ENCODE measurements at regions not wholly inside any gene's neighbourhood (a gene's known extent, or its start where the extent isn't known, plus 50 kb on each side); places are given as distances from the start of the nearest gene placed in this dataset.

DNA sequence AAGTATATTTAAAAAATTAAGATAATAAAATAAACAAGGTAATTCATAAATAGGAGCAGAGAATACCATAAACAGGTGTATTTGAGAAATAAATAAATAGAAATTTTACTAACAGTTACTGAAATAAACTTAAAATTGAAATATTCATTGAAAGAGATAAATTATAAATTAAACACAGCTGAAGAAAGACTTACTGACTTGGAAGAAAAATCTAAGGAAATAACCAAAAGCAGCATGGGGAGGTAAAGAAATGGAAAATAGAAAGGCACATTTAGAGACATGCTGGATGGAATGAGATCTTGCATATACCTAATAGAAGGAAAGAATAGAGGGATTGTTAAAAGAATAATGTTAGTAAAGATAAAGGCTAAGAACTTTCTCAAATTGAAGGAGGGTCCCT, 96.3 kb downstream of the SOX11 start:
- no peak for DNase-seq (ENCODE audit: low read depth)
- TF ChIP-seq, protein P1, sequence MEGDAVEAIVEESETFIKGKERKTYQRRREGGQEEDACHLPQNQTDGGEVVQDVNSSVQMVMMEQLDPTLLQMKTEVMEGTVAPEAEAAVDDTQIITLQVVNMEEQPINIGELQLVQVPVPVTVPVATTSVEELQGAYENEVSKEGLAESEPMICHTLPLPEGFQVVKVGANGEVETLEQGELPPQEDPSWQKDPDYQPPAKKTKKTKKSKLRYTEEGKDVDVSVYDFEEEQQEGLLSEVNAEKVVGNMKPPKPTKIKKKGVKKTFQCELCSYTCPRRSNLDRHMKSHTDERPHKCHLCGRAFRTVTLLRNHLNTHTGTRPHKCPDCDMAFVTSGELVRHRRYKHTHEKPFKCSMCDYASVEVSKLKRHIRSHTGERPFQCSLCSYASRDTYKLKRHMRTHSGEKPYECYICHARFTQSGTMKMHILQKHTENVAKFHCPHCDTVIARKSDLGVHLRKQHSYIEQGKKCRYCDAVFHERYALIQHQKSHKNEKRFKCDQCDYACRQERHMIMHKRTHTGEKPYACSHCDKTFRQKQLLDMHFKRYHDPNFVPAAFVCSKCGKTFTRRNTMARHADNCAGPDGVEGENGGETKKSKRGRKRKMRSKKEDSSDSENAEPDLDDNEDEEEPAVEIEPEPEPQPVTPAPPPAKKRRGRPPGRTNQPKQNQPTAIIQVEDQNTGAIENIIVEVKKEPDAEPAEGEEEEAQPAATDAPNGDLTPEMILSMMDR (IDR thresholded peaks at IDR 0.05; ENCODE audit: low read depth, low read length): no peak
- TF ChIP-seq POLR2A (IDR thresholded peaks at IDR 0.05; ENCODE audit: extremely low read depth, insufficient read length): no peak
- TF ChIP-seq, protein P2, sequence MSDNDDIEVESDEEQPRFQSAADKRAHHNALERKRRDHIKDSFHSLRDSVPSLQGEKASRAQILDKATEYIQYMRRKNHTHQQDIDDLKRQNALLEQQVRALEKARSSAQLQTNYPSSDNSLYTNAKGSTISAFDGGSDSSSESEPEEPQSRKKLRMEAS (IDR thresholded peaks at IDR 0.05; ENCODE audit: low read depth, low read length): no peak
- no peak overlapping the region for H3K4me3 ChIP-seq (ENCODE audit: low read depth, low read length)

DNA sequence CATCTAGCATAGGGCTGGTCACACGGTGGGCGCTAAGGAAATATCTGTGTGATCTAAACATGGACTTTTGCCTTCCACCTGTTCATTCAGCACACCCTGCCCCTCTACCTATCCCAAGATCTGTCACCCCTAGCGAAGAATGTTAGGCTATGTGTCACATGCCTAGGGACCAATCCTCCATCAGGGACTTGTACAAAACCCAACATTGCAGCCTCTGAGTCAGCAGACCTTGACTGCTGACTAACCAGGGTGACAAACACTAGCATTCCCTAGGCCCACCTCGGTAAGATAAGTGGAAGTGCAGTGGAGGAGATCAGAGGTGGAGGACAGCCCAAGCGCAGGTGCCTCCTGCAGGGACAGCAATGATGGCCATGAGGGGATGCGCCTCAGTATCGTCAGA, 99.2 kb downstream of the SOX11 start:
- TF ChIP-seq, protein P2 (IDR thresholded peaks at IDR 0.05; ENCODE audit: low read depth, low read length): no peak
- no peak for TF ChIP-seq POLR2A (IDR thresholded peaks at IDR 0.05; ENCODE audit: extremely low read depth, insufficient read length)
- TF ChIP-seq, protein P1 (IDR thresholded peaks at IDR 0.05; ENCODE audit: low read depth, low read length): no peak
- no peak for TF ChIP-seq MYC (IDR thresholded peaks at IDR 0.05; ENCODE audit: low read depth, low read length)
- DNase-seq (ENCODE audit: low read depth): no peak

DNA sequence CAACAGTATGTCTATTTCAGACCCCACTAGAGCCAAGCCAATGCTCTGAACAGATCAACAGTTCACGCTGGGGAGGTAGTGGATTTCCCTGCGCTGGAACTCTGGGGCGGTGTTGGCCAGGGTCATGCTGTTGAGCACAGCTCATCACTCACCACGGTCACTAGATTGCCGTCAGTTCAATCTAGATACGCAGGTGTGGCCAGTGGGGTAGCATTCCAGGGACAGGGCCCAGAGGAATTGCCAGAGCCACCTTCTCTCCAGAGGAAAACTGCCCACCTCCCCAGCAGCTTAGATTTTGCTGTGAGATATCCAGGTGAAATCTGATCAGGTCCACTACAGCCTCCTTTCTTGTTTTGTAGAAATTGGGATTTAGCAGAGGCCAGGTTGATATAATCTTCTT, 101.8 kb downstream of the SOX11 start:
- no peak overlapping the region for H3K4me3 ChIP-seq (ENCODE audit: low read depth, low read length)

More for the DNA sequence above, 99.2 kb downstream of the SOX11 start:
- H3K4me3 ChIP-seq (ENCODE audit: low read depth, low read length): no peak overlapping the region

DNA sequence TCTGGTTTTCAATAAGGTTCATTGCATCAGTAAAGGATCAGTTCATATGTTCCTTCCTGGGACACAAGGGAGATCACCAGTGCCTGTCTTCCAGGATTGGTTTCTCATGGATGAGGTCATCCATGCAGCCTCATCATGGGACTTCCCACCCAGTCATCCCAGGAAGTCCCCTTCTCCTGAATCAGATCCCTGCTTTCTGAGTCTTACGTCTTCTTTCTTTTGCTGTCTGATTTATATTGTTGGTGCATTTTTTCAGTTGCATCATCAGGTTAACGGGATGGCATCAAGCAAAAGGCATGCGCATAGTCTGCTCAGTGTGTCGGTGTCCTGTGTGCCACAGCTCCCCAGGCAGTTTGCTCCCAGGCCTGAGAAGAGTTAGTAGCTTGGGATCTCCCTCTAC, 105.9 kb downstream of the SOX11 start:
- DNase-seq (ENCODE audit: low read depth): no peak
- TF ChIP-seq POLR2A (IDR thresholded peaks at IDR 0.05; ENCODE audit: extremely low read depth, insufficient read length): no peak
- no peak overlapping the region for H3K4me3 ChIP-seq (ENCODE audit: low read depth, low read length)

More for the DNA sequence above, 101.8 kb downstream of the SOX11 start:
- no peak for DNase-seq (ENCODE audit: low read depth)
- TF ChIP-seq MYC (IDR thresholded peaks at IDR 0.05; ENCODE audit: low read depth, low read length): no peak
- no peak for TF ChIP-seq POLR2A (IDR thresholded peaks at IDR 0.05; ENCODE audit: extremely low read depth, insufficient read length)
- TF ChIP-seq, protein P2 (IDR thresholded peaks at IDR 0.05; ENCODE audit: low read depth, low read length): no peak
- TF ChIP-seq, protein P1 (IDR thresholded peaks at IDR 0.05; ENCODE audit: low read depth, low read length): no peak

DNA sequence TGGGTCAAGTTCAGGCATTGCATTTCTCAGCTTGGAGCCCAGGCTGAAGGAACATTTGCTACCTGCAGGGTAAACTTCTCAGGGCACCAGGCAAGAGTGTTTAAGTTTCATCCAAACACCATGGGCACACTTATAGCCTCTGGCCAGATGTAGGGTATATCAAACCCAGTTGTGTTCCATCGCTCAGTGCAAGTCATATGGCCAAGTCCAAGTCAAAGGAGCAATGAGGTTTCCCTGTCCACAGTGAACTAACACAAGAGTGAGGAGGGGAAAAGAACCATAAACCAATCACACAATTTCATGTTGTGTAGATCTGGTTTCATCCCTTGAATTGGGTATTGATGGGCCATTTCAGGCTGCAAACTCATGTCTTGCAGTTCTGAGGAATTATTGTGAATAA, 107.2 kb downstream of the SOX11 start:
- H3K4me3 ChIP-seq (ENCODE audit: low read depth, low read length): no peak overlapping the region
- DNase-seq (ENCODE audit: low read depth): no peak
- TF ChIP-seq, protein P2 (IDR thresholded peaks at IDR 0.05; ENCODE audit: low read depth, low read length): no peak
- TF ChIP-seq POLR2A (IDR thresholded peaks at IDR 0.05; ENCODE audit: extremely low read depth, insufficient read length): no peak

DNA sequence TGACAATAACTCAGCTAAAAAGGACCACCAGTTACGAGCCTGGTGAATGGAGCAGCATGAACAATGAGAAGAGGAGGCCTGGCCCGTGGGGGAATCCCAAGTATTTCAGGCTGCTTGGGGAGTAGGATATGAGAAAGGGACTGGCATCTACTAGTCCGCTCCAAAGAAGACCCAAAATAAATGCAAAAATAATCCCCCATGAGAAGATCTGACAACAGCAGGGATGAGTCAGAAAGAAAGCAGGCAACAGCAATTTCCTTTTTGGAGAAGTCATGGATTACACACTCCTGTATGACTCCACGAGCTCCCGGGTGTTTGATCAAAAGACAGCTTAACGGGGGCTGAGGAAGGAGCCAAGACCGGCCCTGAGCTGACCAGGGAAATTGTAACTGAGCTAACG, 111.4 kb downstream of the SOX11 start:
- TF ChIP-seq, protein P2 (IDR thresholded peaks at IDR 0.05; ENCODE audit: low read depth, low read length): no peak
- TF ChIP-seq MYC (IDR thresholded peaks at IDR 0.05; ENCODE audit: low read depth, low read length) (no peak), POLR2A (IDR thresholded peaks at IDR 0.05; ENCODE audit: extremely low read depth, insufficient read length) (no peak)
- TF ChIP-seq, protein P1 (IDR thresholded peaks at IDR 0.05; ENCODE audit: low read depth, low read length): no peak
- H3K4me3 ChIP-seq (ENCODE audit: low read depth, low read length): no peak overlapping the region
- no peak for DNase-seq (ENCODE audit: low read depth)

DNA sequence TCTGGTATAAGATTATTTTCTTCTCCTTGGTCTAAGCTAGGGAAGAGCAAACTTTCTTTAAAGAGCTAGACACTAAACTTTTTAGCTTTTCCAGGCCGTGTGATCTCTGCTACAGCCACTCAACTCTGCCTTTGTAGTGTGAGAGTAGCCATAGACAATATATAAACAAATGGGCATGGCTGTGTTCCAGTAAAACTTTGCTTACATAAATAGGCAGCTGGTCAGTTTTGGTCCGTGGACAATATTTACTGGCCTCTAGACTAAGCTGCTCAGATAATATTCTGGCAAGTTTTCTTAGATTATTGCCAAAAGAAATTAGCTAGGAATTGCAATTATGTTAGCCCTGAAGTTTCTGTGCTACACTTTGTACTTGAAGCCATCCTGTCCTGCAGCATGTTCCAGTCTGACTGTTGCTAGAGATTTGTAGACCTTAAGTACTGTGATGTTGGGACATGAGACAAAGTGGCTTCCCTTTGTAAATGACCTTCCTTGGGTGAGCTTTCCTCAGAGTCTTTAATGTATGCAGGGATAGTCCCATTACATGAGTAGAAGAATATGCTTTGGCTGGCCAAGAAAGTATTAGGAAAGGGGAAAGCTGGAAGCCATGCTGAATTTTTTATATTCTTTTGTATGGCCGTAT, 126.9 kb downstream of the SOX11 start:
- no peak overlapping the region for H3K4me3 ChIP-seq (ENCODE audit: low read depth, low read length)
- DNase-seq (ENCODE audit: low read depth): no peak
- TF ChIP-seq MYC (IDR thresholded peaks at IDR 0.05; ENCODE audit: low read depth, low read length): no peak
- TF ChIP-seq, protein P1 (IDR thresholded peaks at IDR 0.05; ENCODE audit: low read depth, low read length): no peak
- TF ChIP-seq, protein P2 (IDR thresholded peaks at IDR 0.05; ENCODE audit: low read depth, low read length): no peak
- TF ChIP-seq POLR2A (IDR thresholded peaks at IDR 0.05; ENCODE audit: extremely low read depth, insufficient read length): no peak
